ENCODE measurements at regions not wholly inside any gene's neighbourhood (a gene's known extent, or its start where the extent isn't known, plus 50 kb on each side); places are given as distances from the start of the nearest gene placed in this dataset.

DNA sequence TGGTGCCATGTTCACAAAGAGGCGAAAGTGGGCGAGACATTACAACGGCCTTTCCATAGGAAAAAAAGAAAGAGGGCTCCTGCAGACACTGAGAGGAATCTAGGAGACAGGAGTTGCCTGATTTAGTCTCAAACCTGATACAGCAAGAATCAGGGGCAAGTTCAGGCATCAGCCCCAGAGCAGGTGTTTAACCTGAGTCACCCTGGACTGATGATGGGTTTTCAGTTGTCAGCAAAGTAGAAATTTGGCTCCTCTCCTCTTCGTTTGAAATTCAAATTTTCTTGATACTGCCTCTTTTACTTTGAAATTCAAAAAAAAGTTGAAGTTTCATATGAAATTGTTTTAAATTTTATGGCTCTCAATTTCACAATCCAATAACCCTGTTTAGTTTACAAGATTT, 189.5 kb downstream of the ABCC12 start (continued):
- TF ChIP-seq KDM5A (IDR thresholded peaks at IDR 0.05; ENCODE audit: low read length) = no peak
- no peak for TF ChIP-seq CEBPB (IDR thresholded peaks at IDR 0.05; ENCODE audit: low read depth, low read length)
- TF ChIP-seq SIRT6 (IDR thresholded peaks at IDR 0.05; ENCODE audit: low read length) = no peak
- TF ChIP-seq SP4 (IDR thresholded peaks at IDR 0.05; ENCODE audit: low read length) = no peak
- TF ChIP-seq BACH1 (IDR thresholded peaks at IDR 0.05; ENCODE audit: low read length) = no peak
